H9 (cell line): ENCODE measurements at regions not wholly inside any gene's neighbourhood (a gene's known extent, or its start where the extent isn't known, plus 50 kb on each side); places are given as distances from the start of the nearest gene placed in this dataset.

Experiments used
- DNase-seq: peaks from one replicate; pipeline ENCODE4 v3.0.0-alpha.2; 2017
- H2AFZ ChIP-seq: one replicate; pipeline ENCODE4 v1.6.1; 2013; ENCODE audit warnings: mild to moderate bottlenecking, low read length, control low read depth, moderate library complexity
- H2AK5ac ChIP-seq: 2 replicates; pipeline ENCODE4 v1.6.1; 2013; ENCODE audit warnings: low read length, control low read depth, mixed read lengths; ENCODE audit not compliant: insufficient read length
- H2BK120ac ChIP-seq: one replicate; pipeline ENCODE4 v1.6.1; 2013; ENCODE audit warnings: low read depth, mild to moderate bottlenecking, low read length, control low read depth, inconsistent platforms; ENCODE audit not compliant: poor library complexity, severe bottlenecking
- H2BK12ac ChIP-seq: 2 replicates; pipeline ENCODE4 v1.6.1; 2013; ENCODE audit warnings: low read length, control low read depth, mixed read lengths, low read depth; ENCODE audit not compliant: insufficient read length
- H2BK15ac ChIP-seq: 2 replicates; pipeline ENCODE4 v1.6.1; 2013; ENCODE audit warnings: low read depth, low read length, control low read depth
- H2BK20ac ChIP-seq: one replicate; pipeline ENCODE4 v1.6.1; 2013; ENCODE audit warnings: low read depth, mild to moderate bottlenecking, low read length, control low read depth, inconsistent platforms; ENCODE audit not compliant: poor library complexity, severe bottlenecking
- H2BK5ac ChIP-seq: 2 replicates; pipeline ENCODE4 v1.6.1; 2013; ENCODE audit warnings: low read length, control low read depth, mixed read lengths; ENCODE audit not compliant: insufficient read length
- H3K14ac ChIP-seq: 2 replicates; pipeline ENCODE4 v1.6.1; 2013; ENCODE audit warnings: low read length, control low read depth; ENCODE audit not compliant: insufficient read depth
- H3K18ac ChIP-seq: 2 replicates; pipeline ENCODE4 v1.6.1; 2013; ENCODE audit warnings: low read depth, mild to moderate bottlenecking, mixed read lengths, low read length, control low read depth; ENCODE audit not compliant: insufficient read length
- H3K23ac ChIP-seq: 2 replicates; pipeline ENCODE4 v1.6.1; 2013; ENCODE audit warnings: low read length, control low read depth, mixed read lengths, low read depth; ENCODE audit not compliant: insufficient read length
- H3K23me2 ChIP-seq: 2 replicates; pipeline ENCODE4 v1.6.1; 2013; ENCODE audit warnings: low read depth, mild to moderate bottlenecking, mixed read lengths, low read length, control low read depth; ENCODE audit not compliant: insufficient read length, poor library complexity, severe bottlenecking
- H3K27ac ChIP-seq: 2 replicates; pipeline ENCODE4 v1.5.1; 2013; ENCODE audit warnings: low read length, control low read depth, mixed read lengths, low read depth; ENCODE audit not compliant: insufficient read length
- H3K27me3 ChIP-seq: 2 replicates; pipeline ENCODE4 v1.6.1; 2013; ENCODE audit warnings: low read length, control low read depth, inconsistent platforms; ENCODE audit not compliant: insufficient read depth
- H3K4ac ChIP-seq: 2 replicates; pipeline ENCODE4 v1.6.1; 2013; ENCODE audit warnings: low read depth, mild to moderate bottlenecking, control low read depth, inconsistent platforms, low read length, moderate library complexity
- H3K4me1 ChIP-seq: 2 replicates; pipeline ENCODE4 v1.6.1; 2013; ENCODE audit warnings: low read length, control low read depth, inconsistent platforms; ENCODE audit not compliant: insufficient read depth
- H3K4me2 ChIP-seq: 2 replicates; pipeline ENCODE4 v1.6.1; 2013; ENCODE audit warnings: low read length, control low read depth, mixed read lengths; ENCODE audit not compliant: insufficient read length, insufficient read depth
- H3K56ac ChIP-seq: 2 replicates; pipeline ENCODE4 v1.6.1; 2013; ENCODE audit warnings: low read depth, mild to moderate bottlenecking, mixed read lengths, low read length, control low read depth; ENCODE audit not compliant: insufficient read length
- H3K79me1 ChIP-seq: 2 replicates; pipeline ENCODE4 v1.6.1; 2013; ENCODE audit warnings: low read depth, mild to moderate bottlenecking, moderate library complexity, low read length, control low read depth, inconsistent platforms; ENCODE audit not compliant: insufficient read depth, poor library complexity, severe bottlenecking
- H3K79me2 ChIP-seq: 2 replicates; pipeline ENCODE4 v1.6.1; 2013; ENCODE audit warnings: low read length, control low read depth, inconsistent platforms; ENCODE audit not compliant: insufficient read depth
- H3K9ac ChIP-seq: 2 replicates; pipeline ENCODE4 v1.6.1; 2013; ENCODE audit warnings: low read length, control low read depth, mixed read lengths; ENCODE audit not compliant: insufficient read length; ENCODE audit errors: extremely low read depth
- H3K9me3 ChIP-seq: one replicate; pipeline ENCODE4 v1.6.1; 2013; ENCODE audit warnings: low read depth, low read length, inconsistent platforms; ENCODE audit not compliant: control insufficient read depth
- H3T11ph ChIP-seq: one replicate; pipeline ENCODE4 v1.6.1; 2013; ENCODE audit warnings: mild to moderate bottlenecking, low read length, control low read depth, inconsistent platforms
- H4K20me1 ChIP-seq: one replicate; pipeline ENCODE4 v1.6.1; 2013; ENCODE audit not compliant: control insufficient read depth, insufficient read length, insufficient read depth
- H4K5ac ChIP-seq: 2 replicates; pipeline ENCODE4 v1.6.1; 2013; ENCODE audit warnings: low read depth, mild to moderate bottlenecking, mixed read lengths, low read length, control low read depth; ENCODE audit not compliant: insufficient read length
- H4K8ac ChIP-seq: replicated peaks from 2 replicates; pipeline ENCODE4 v1.6.1; 2013; ENCODE audit warnings: low read length, control low read depth, mixed read lengths, low read depth; ENCODE audit not compliant: insufficient read length
- H4K91ac ChIP-seq: 2 replicates; pipeline ENCODE4 v1.6.1; 2013; ENCODE audit warnings: low read depth, mild to moderate bottlenecking, moderate library complexity, mixed read lengths, low read length, control low read depth; ENCODE audit not compliant: insufficient read length
- H3K27ac Mint-ChIP-seq, 3 experiments: 2 replicates in 2 of 3; 3 replicates in 1 of 3; pipeline ENCODE4 v1.8.0; 2020 to 2021; ENCODE audit warnings: mixed read lengths in 3 of 3, mild to moderate bottlenecking in 1 of 3, moderate library complexity in 1 of 3
- H3K27me3 Mint-ChIP-seq: 2 replicates; pipeline ENCODE4 v1.8.0; 2021; ENCODE audit warnings: low read depth, mild to moderate bottlenecking, moderate library complexity, mixed read lengths
- H3K36me3 Mint-ChIP-seq, 3 experiments: 2 replicates in 2 of 3; 3 replicates in 1 of 3; pipeline ENCODE4 v1.8.0; 2020 to 2021; ENCODE audit warnings: low read depth in 3 of 3, mixed read lengths in 3 of 3; ENCODE audit not compliant: insufficient read depth in 1 of 3
- H3K4me1 Mint-ChIP-seq, 2 experiments: 2 replicates each; pipeline ENCODE4 v1.8.0; 2020; ENCODE audit warnings: mixed read lengths in 2 of 2
- H3K4me3 Mint-ChIP-seq, 2 experiments: 2 replicates in 1 of 2; 3 replicates in 1 of 2; pipeline ENCODE4 v1.8.0; 2020 to 2021; ENCODE audit warnings: mild to moderate bottlenecking in 2 of 2, mixed read lengths in 2 of 2, moderate library complexity in 1 of 2
- H3K9me3 Mint-ChIP-seq, 2 experiments: 2 replicates in 1 of 2; 3 replicates in 1 of 2; pipeline ENCODE4 v1.8.0; 2020; ENCODE audit warnings: mild to moderate bottlenecking in 2 of 2, mixed read lengths in 2 of 2, moderate library complexity in 1 of 2
- WGBS: extraction: QIAGEN DNeasy Blood & Tissue Kit; methylation state at CpG from one replicate; pipeline ENCODE4 v1.1.7; 2013; ENCODE audit warnings: missing lambda C conversion rate, low lambda C conversion rate, mixed read lengths; ENCODE audit not compliant: insufficient read length; ENCODE audit errors: extremely low coverage; 5-methylcytosine and 5-hydroxymethylcytosine counted together
- TF ChIP-seq, protein P1 (sequence below): fragments of 200-600 bp; sonication (generic); conservative IDR thresholded peaks from 3 replicates; pipeline ENCODE4 v1.8.0; 2021; ENCODE audit warnings: antibody characterized with exemption, mild to moderate bottlenecking

DNA sequence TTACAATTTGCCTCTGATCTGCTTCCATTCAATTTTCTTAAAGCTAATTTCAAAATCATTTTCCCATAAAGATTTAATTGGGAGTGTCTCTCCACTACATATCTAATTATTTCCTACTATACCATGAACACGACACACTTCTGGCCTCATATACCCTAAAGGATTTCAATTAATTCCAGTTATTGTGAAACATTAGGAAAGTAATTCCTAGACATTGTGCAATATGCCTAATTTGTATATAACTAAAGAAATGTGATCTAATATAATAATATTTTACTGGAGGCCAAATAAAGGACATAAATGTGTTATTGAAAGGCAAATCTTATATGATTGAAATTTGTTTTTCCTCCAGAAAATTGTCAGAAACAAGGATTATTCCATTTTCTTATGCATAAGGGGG, 727.2 kb upstream of the ADGRL2 start:
- H4K5ac ChIP-seq = no peak overlapping the region
- H3K4me3 Mint-ChIP-seq = no peak overlapping the region
- no peaks in the 10 kb centered on the region for H3K9me3 Mint-ChIP-seq

More for the DNA sequence above, 727.2 kb upstream of the ADGRL2 start:
- Histone ChIP-seq H2BK15ac (no peak overlapping the region), H3K56ac (no peak overlapping the region), H2BK12ac (no peak overlapping the region), H3K4ac (no peak overlapping the region), H3T11ph (no peak overlapping the region), H3K9me3 (no peaks in the 10 kb centered on the region), H2BK120ac (no peak overlapping the region), H3K18ac (no peak overlapping the region), H3K4me2 (no peak overlapping the region), H3K79me1 (no peaks in the 10 kb centered on the region), H3K4me1 (no peaks in the 10 kb centered on the region), H3K79me2 (no peaks in the 10 kb centered on the region), H3K14ac (no peak overlapping the region), H4K20me1 (no peaks in the 10 kb centered on the region), H2AK5ac (no peak overlapping the region), H4K91ac (no peak overlapping the region), H4K8ac (no peak overlapping the region), H3K9ac (no peak overlapping the region), H2BK5ac (no peak overlapping the region), H3K23ac (no peak overlapping the region), H2AFZ (no peak overlapping the region), H3K27me3 (no peaks in the 10 kb centered on the region), H3K23me2 (no peaks in the 10 kb centered on the region), H3K27ac (no peak overlapping the region), H2BK20ac (no peak overlapping the region)
- Mint-ChIP-seq H3K27ac (no peak overlapping the region), H3K36me3 (no peaks in the 10 kb centered on the region), H3K27me3 (no peaks in the 10 kb centered on the region), H3K4me1 (peaks cover 13 to 17% of the 10 kb centered on the region in 2 experiments)
- TF ChIP-seq, protein P1, sequence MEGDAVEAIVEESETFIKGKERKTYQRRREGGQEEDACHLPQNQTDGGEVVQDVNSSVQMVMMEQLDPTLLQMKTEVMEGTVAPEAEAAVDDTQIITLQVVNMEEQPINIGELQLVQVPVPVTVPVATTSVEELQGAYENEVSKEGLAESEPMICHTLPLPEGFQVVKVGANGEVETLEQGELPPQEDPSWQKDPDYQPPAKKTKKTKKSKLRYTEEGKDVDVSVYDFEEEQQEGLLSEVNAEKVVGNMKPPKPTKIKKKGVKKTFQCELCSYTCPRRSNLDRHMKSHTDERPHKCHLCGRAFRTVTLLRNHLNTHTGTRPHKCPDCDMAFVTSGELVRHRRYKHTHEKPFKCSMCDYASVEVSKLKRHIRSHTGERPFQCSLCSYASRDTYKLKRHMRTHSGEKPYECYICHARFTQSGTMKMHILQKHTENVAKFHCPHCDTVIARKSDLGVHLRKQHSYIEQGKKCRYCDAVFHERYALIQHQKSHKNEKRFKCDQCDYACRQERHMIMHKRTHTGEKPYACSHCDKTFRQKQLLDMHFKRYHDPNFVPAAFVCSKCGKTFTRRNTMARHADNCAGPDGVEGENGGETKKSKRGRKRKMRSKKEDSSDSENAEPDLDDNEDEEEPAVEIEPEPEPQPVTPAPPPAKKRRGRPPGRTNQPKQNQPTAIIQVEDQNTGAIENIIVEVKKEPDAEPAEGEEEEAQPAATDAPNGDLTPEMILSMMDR = no peak
- DNase-seq = no peak
- no CpG with 5 or more reads among the region's 1 CpG for WGBS
